ENCODE measurements at regions not wholly inside any gene's neighbourhood (a gene's known extent, or its start where the extent isn't known, plus 50 kb on each side); places are given as distances from the start of the nearest gene placed in this dataset.

- peaks cover 1% of the 10 kb centered on the region for H3K9me3 ChIP-seq (ENCODE audit: control insufficient read depth, low read depth, low read length)
- H3K36me3 ChIP-seq (ENCODE audit: control insufficient read depth in 2 of 2, extremely low read depth in 1 of 2, insufficient read depth in 2 of 2, low read length in 2 of 2): no peaks in the 10 kb centered on the region
- H3K79me2 ChIP-seq (ENCODE audit: control insufficient read depth, insufficient read depth, low read length): no peaks in the 10 kb centered on the region
- TF ChIP-seq EZH2 (IDR thresholded peaks at IDR 0.05; ENCODE audit: low read length) (no peak), CTCF (optimal IDR thresholded peaks at IDR 0.05 in 1 of 3, IDR thresholded peaks at IDR 0.05 in 1 of 3, conservative IDR thresholded peaks at IDR 0.05 in 1 of 3; ENCODE audit: extremely low read depth in 1 of 3, insufficient read depth in 2 of 3, low read length in 3 of 3) (no peak)
- H3K9ac ChIP-seq (ENCODE audit: control insufficient read depth, extremely low read depth, insufficient read depth, low read length): no peak overlapping the region
- no peak overlapping the region for H3K4me2 ChIP-seq (ENCODE audit: control insufficient read depth, extremely low read depth, insufficient read depth, low read depth, low read length)
- DNase-seq (ENCODE audit: low read depth, low spot score) (no peak), FAIRE-seq (no peak)
- H3K4me1 ChIP-seq (ENCODE audit: control insufficient read depth, extremely low read depth, insufficient read depth, low read length): peaks cover 20% of the 10 kb centered on the region
- dilution Hi-C loops (cut with MboI; ENCODE audit: extremely low pct_ligation_motif_present, low sequenced_read_pairs): no loop called here
- no peaks in the 10 kb centered on the region for H4K20me1 ChIP-seq (ENCODE audit: control insufficient read depth, extremely low read depth, insufficient read depth, low read length)
- no peak overlapping the region for H3K27ac ChIP-seq (ENCODE audit: control insufficient read depth, insufficient read depth, low read length)
- no peak overlapping the region for H2AFZ ChIP-seq (ENCODE audit: control insufficient read depth, low read length)
- peaks cover 3% of the 10 kb centered on the region for H3K9me1 ChIP-seq (ENCODE audit: control insufficient read depth, extremely low read depth, insufficient read depth, low read length)
- H3K27me3 ChIP-seq (ENCODE audit: control insufficient read depth, extremely low read depth, insufficient read depth, low read length): no peaks in the 10 kb centered on the region
- H3K4me3 ChIP-seq (ENCODE audit: control insufficient read depth in 2 of 3, extremely low read depth in 1 of 3, insufficient read depth in 2 of 3, low read depth in 1 of 3, low read length in 3 of 3): no peak overlapping the region
These were observed 131.8 kb downstream of the SMAD6 start for GRCh38 chr15:66833803-66834202.

- dilution Hi-C loops (cut with MboI; ENCODE audit: extremely low pct_ligation_motif_present, low sequenced_read_pairs): no loop called here
- Histone ChIP-seq H3K9ac (ENCODE audit: control insufficient read depth, extremely low read depth, insufficient read depth, low read length) (no peak overlapping the region), H4K20me1 (ENCODE audit: control insufficient read depth, extremely low read depth, insufficient read depth, low read length) (no peaks in the 10 kb centered on the region), H3K4me1 (ENCODE audit: control insufficient read depth, extremely low read depth, insufficient read depth, low read length) (peaks cover 16% of the 10 kb centered on the region), H3K36me3 (ENCODE audit: control insufficient read depth in 2 of 2, extremely low read depth in 1 of 2, insufficient read depth in 2 of 2, low read length in 2 of 2) (no peaks in the 10 kb centered on the region), H3K4me3 (ENCODE audit: control insufficient read depth in 2 of 3, extremely low read depth in 1 of 3, insufficient read depth in 2 of 3, low read depth in 1 of 3, low read length in 3 of 3) (no peak overlapping the region), H2AFZ (ENCODE audit: control insufficient read depth, low read length) (no peak overlapping the region), H3K9me3 (ENCODE audit: control insufficient read depth, low read depth, low read length) (peaks cover 1% of the 10 kb centered on the region), H3K9me1 (ENCODE audit: control insufficient read depth, extremely low read depth, insufficient read depth, low read length) (peaks cover 3% of the 10 kb centered on the region), H3K27me3 (ENCODE audit: control insufficient read depth, extremely low read depth, insufficient read depth, low read length) (no peaks in the 10 kb centered on the region), H3K27ac (ENCODE audit: control insufficient read depth, insufficient read depth, low read length) (no peak overlapping the region), H3K79me2 (ENCODE audit: control insufficient read depth, insufficient read depth, low read length) (no peaks in the 10 kb centered on the region), H3K4me2 (ENCODE audit: control insufficient read depth, extremely low read depth, insufficient read depth, low read depth, low read length) (no peak overlapping the region)
- FAIRE-seq (no peak), DNase-seq (ENCODE audit: low read depth, low spot score) (no peak)
- no peak for TF ChIP-seq EZH2 (IDR thresholded peaks at IDR 0.05; ENCODE audit: low read length)
- TF ChIP-seq CTCF (optimal IDR thresholded peaks at IDR 0.05 in 1 of 3, IDR thresholded peaks at IDR 0.05 in 1 of 3, conservative IDR thresholded peaks at IDR 0.05 in 1 of 3; ENCODE audit: extremely low read depth in 1 of 3, insufficient read depth in 2 of 3, low read length in 3 of 3): no peak
These were observed 133.1 kb downstream of the SMAD6 start for GRCh38 chr15:66834881-66835878.
